ENCODE measurements at regions not wholly inside any gene's neighbourhood (a gene's known extent, or its start where the extent isn't known, plus 50 kb on each side); places are given as distances from the start of the nearest gene placed in this dataset.
"Not testable (repeated sequence)": the region's sequence is repeated elsewhere in the genome, so short reads cannot be mapped to it uniquely, and the experiment has no call there.

- no peak for TF ChIP-seq TSHZ2 (CRISPR knock-in tag; IDR thresholded peaks at IDR 0.05)
- no peak for TF ChIP-seq PATZ1 (CRISPR knock-in tag; IDR thresholded peaks at IDR 0.05; ENCODE audit: borderline replicate concordance)
- TF ChIP-seq PPARA (CRISPR knock-in tag; IDR thresholded peaks at IDR 0.05; ENCODE audit: borderline replicate concordance) = no peak
- no peak for TF ChIP-seq GLIS3 (CRISPR knock-in tag; IDR thresholded peaks at IDR 0.05)
- TF ChIP-seq ISL1 (CRISPR knock-in tag; IDR thresholded peaks at IDR 0.05) = no peak
- TF ChIP-seq ZNF565 (CRISPR knock-in tag; conservative IDR thresholded peaks at IDR 0.05; ENCODE audit: low read depth) = no peak
- no peak for ATAC-seq
Measured at GRCh38 chr5:102106599-102106998, 189.5 kb downstream of the SLCO4C1 start.

- ATAC-seq = no peak
- TF ChIP-seq CSDC2 (CRISPR knock-in tag; IDR thresholded peaks at IDR 0.05) (no peak), SNAI2 (CRISPR knock-in tag; IDR thresholded peaks at IDR 0.05) (no peak), RARB (CRISPR knock-in tag; IDR thresholded peaks at IDR 0.05) (no peak), ISL1 (CRISPR knock-in tag; IDR thresholded peaks at IDR 0.05) (no peak), ZFP3 (CRISPR knock-in tag; IDR thresholded peaks at IDR 0.05) (no peak), ESRRG (CRISPR knock-in tag; IDR thresholded peaks at IDR 0.05) (no peak), TOX (CRISPR knock-in tag; IDR thresholded peaks at IDR 0.05; ENCODE audit: borderline replicate concordance) (no peak), ZC3H10 (CRISPR knock-in tag; IDR thresholded peaks at IDR 0.05) (no peak), ZNF70 (CRISPR knock-in tag; IDR thresholded peaks at IDR 0.05) (no peak), POU6F1 (CRISPR knock-in tag; IDR thresholded peaks at IDR 0.05; ENCODE audit: borderline replicate concordance, low read depth) (no peak), OSR1 (CRISPR knock-in tag; IDR thresholded peaks at IDR 0.05) (no peak), ZNF8 (CRISPR knock-in tag; IDR thresholded peaks at IDR 0.05) (no peak), CSRNP3 (CRISPR knock-in tag; IDR thresholded peaks at IDR 0.05) (no peak), PPARA (CRISPR knock-in tag; IDR thresholded peaks at IDR 0.05; ENCODE audit: borderline replicate concordance) (no peak)
Measured at GRCh38 chr5:102099766-102100331, 196.2 kb downstream of the SLCO4C1 start.

- not testable (repeated sequence) for ATAC-seq
Measured at GRCh38 chr5:102099083-102099482, 197.0 kb downstream of the SLCO4C1 start.

- not testable (repeated sequence) for ATAC-seq
Measured at GRCh38 chr5:102098606-102099005, 197.5 kb downstream of the SLCO4C1 start.

- ATAC-seq = peak; percentile 81
- TF ChIP-seq RARB (CRISPR knock-in tag; IDR thresholded peaks at IDR 0.05) (no peak), ESRRG (CRISPR knock-in tag; IDR thresholded peaks at IDR 0.05) (no peak), TSHZ2 (CRISPR knock-in tag; IDR thresholded peaks at IDR 0.05) (no peak), GLIS3 (CRISPR knock-in tag; IDR thresholded peaks at IDR 0.05) (no peak), PPARA (CRISPR knock-in tag; IDR thresholded peaks at IDR 0.05; ENCODE audit: borderline replicate concordance) (no peak), BACH2 (CRISPR knock-in tag; IDR thresholded peaks at IDR 0.05; ENCODE audit: borderline replicate concordance) (no peak), SNAI2 (CRISPR knock-in tag; IDR thresholded peaks at IDR 0.05) (no peak), POU6F1 (CRISPR knock-in tag; IDR thresholded peaks at IDR 0.05; ENCODE audit: borderline replicate concordance, low read depth) (no peak), ARNTL (CRISPR knock-in tag; IDR thresholded peaks at IDR 0.05; ENCODE audit: borderline replicate concordance, low read depth) (no peak)
Measured at GRCh38 chr5:102090770-102091169, 205.3 kb downstream of the SLCO4C1 start.
